Pancreas (tissue), 10 donors: ENCODE measurements at regions not wholly inside any gene's neighbourhood (a gene's known extent, or its start where the extent isn't known, plus 50 kb on each side); places are given as distances from the start of the nearest gene placed in this dataset.

Source experiments
- ATAC-seq, 4 donors: fragments of 200-7000 bp; cut with Tn5 transposase; one replicate each; pipeline versions ENCODE4 v1.8.0 to v1.9.1; 2020; ENCODE audit warnings: mild to moderate bottlenecking in 4 of 4, moderate library complexity in 4 of 4
- DNase-seq, 6 donors: peaks; one replicate each; pipeline ENCODE4 v3.0.0-alpha.2; 2020
- FAIRE-seq: peaks from 2 replicates; lab custom pipeline; 2012; peaks lifted over from hg19 to GRCh38; lab: Jason Lieb, UNC
- H3K27ac ChIP-seq, 4 donors: fragments of 200-600 bp; sonication (generic); 1 replicate in 3 of 4; 2 replicates in 1 of 4; pipeline versions ENCODE4 v1.5.0 to v1.8.0; 2020
- H3K27me3 ChIP-seq, 4 donors: fragments of 200-600 bp; one replicate each; pipeline ENCODE4 v1.8.0; 2021
- H3K36me3 ChIP-seq, 3 donors: fragments of 200-600 bp; sonication (generic) in 1 of 3; one replicate each; pipeline versions ENCODE4 v1.5.0 to v1.8.0; 2020 to 2021
- H3K4me1 ChIP-seq, 3 donors: fragments of 200-600 bp; one replicate each; pipeline ENCODE4 v1.8.0; 2021
- H3K4me3 ChIP-seq, 4 donors: fragments of 200-600 bp; sonication (generic) in 2 of 4; one replicate each; pipeline versions ENCODE4 v1.5.0 to v1.8.0; 2020 to 2021
- H3K9me3 ChIP-seq, 4 donors: fragments of 200-600 bp; one replicate each; pipeline ENCODE4 v1.8.0; 2021
- CTCF ChIP-seq, 4 donors: fragments of 200-600 bp; sonication (generic) in 3 of 4; IDR thresholded peaks; one replicate each; pipeline versions ENCODE4 v1.5.0 to v1.8.0; 2021; ENCODE audit warnings: antibody characterized with exemption in 4 of 4
- WGBS, 2 donors: extraction: QIAGEN DNeasy Blood & Tissue Kit; methylation state at CpG; one replicate each; pipeline ENCODE4 v1.1.7; 2013; 5-methylcytosine and 5-hydroxymethylcytosine counted together
- intact Hi-C, 3 donors: fragments of 100-400 bp; cut with DNase I; formaldehyde crosslinking; loops; one replicate each; pipeline versions ENCODE4 v1.11.1 to v1.14.2; 2022
- donor health status: healthy with polysubstance abuse.
- donor health status: DM: no; HTN: no; CAD: no; lungs with moderate emphysema.
- donor health status: DM: no; HTN: no; CAD: no.
- donor health status: control.
- donor health status: control.
- donor health status: Bipolar disorder and iron deficiency.
- donor health status: DM: yes; HTN: yes; CAD: no.
- donor health status: DM: no; HTN: no; CAD: no.
- donor health status: DM: no; HTN: no; CAD: no.
- donor health status: DM: yes; HTN: yes; CAD: no.

- ATAC-seq: no peak
- intact Hi-C loops: no loop called here
- no peaks in the 10 kb centered on the region for H3K4me1 ChIP-seq
- H3K36me3 ChIP-seq: no peaks in the 10 kb centered on the region
- no peak overlapping the region for H3K27ac ChIP-seq
- 0 to 42% methylated on average over 1 of the region's 1 CpG for WGBS, 2 donors
- no peaks in the 10 kb centered on the region for H3K27me3 ChIP-seq
- FAIRE-seq: no peak
- H3K9me3 ChIP-seq: no peaks in the 10 kb centered on the region
- TF ChIP-seq CTCF (IDR thresholded peaks at IDR 0.05): no peak
- H3K4me3 ChIP-seq: no peak overlapping the region
- DNase-seq: no peak
Measured at GRCh38 chr1:244992833-244993232, 128.5 kb upstream of the HNRNPU start.

GRCh38 chr1:244989813-244990212, 125.5 kb upstream of the HNRNPU start:
- ATAC-seq (no peak), FAIRE-seq (no peak), DNase-seq (no peak)
- no peaks in the 10 kb centered on the region for H3K4me1 ChIP-seq
- H3K9me3 ChIP-seq: no peaks in the 10 kb centered on the region
- intact Hi-C loops: no loop called here
- no peak overlapping the region for H3K4me3 ChIP-seq
- no peak for TF ChIP-seq CTCF (IDR thresholded peaks at IDR 0.05)
- WGBS, 2 donors: 88 to 95% methylated on average over 7 of the region's 7 CpGs
- no peaks in the 10 kb centered on the region for H3K36me3 ChIP-seq
- H3K27me3 ChIP-seq: no peaks in the 10 kb centered on the region
- no peak overlapping the region for H3K27ac ChIP-seq

- Histone ChIP-seq H3K9me3 (no peaks in the 10 kb centered on the region), H3K4me1 (no peaks in the 10 kb centered on the region), H3K27me3 (no peaks in the 10 kb centered on the region), H3K36me3 (no peaks in the 10 kb centered on the region), H3K27ac (no peak overlapping the region), H3K4me3 (no peak overlapping the region)
- no peak for TF ChIP-seq CTCF (IDR thresholded peaks at IDR 0.05)
- WGBS, 2 donors: 90 to 91% methylated on average over 2 of the region's 2 CpGs
- DNase-seq (no peak), FAIRE-seq (no peak), ATAC-seq (no peak)
- intact Hi-C loops: no loop called here
Measured at GRCh38 chr1:244988521-244988920, 124.2 kb upstream of the HNRNPU start.

- TF ChIP-seq CTCF (IDR thresholded peaks at IDR 0.05): no peak
- no peak overlapping the region for H3K4me3 ChIP-seq
- H3K27me3 ChIP-seq: no peaks in the 10 kb centered on the region
- DNase-seq (no peak), FAIRE-seq (no peak), ATAC-seq (no peak)
- no peaks in the 10 kb centered on the region for H3K36me3 ChIP-seq
- H3K4me1 ChIP-seq: no peaks in the 10 kb centered on the region
- H3K9me3 ChIP-seq: no peaks in the 10 kb centered on the region
- H3K27ac ChIP-seq: no peak overlapping the region
- WGBS, 2 donors: 91 to 97% methylated on average over 7 of the region's 7 CpGs
- intact Hi-C loops: no loop called here
Measured at GRCh38 chr1:244980605-244981004, 116.3 kb upstream of the HNRNPU start.

- H3K27me3 ChIP-seq: no peaks in the 10 kb centered on the region
- intact Hi-C loops: no loop called here
- ATAC-seq: no peak
- FAIRE-seq: no peak
- no peak for DNase-seq
- peaks cover 0 to 7% (median 4%) of the 10 kb centered on the region in 3 donors for H3K4me1 ChIP-seq
- TF ChIP-seq CTCF (IDR thresholded peaks at IDR 0.05): no peak
- H3K27ac ChIP-seq: no peak overlapping the region
- WGBS, 2 donors: 93 to 96% methylated on average over 8 of the region's 8 CpGs
- no peaks in the 10 kb centered on the region for H3K36me3 ChIP-seq
- H3K9me3 ChIP-seq: no peaks in the 10 kb centered on the region
- no peak overlapping the region for H3K4me3 ChIP-seq
Measured at GRCh38 chr1:244974550-244974949, 110.2 kb upstream of the HNRNPU start.
